Panc1 (cell line): ENCODE measurements at regions not wholly inside any gene's neighbourhood (a gene's known extent, or its start where the extent isn't known, plus 50 kb on each side); places are given as distances from the start of the nearest gene placed in this dataset.

Source experiments
- ATAC-seq: fragments of 200-7000 bp; cut with Tn5 transposase; 2 replicates; pipeline ENCODE4 v1.9.1; 2020; ENCODE audit warnings: mild to moderate bottlenecking, moderate library complexity
- BruUV-seq: library from RNA; stranded (reverse); fragments of 400-500 nt; replicated peaks from 2 replicates; lab custom pipeline; 2021; lab: Mats Ljungman, UMichigan
- CTCF ChIA-PET: fragments of 300-600 bp; sonication (Branson Sonifier 250); formaldehyde crosslinking; loops from one replicate; lab custom pipeline; 2022; ENCODE audit warnings: antibody characterized with exemption; lab: Charles Lee
- POLR2A ChIA-PET: fragments of 300-600 bp; sonication (Branson Sonifier 250); formaldehyde crosslinking; loops from one replicate; lab custom pipeline; 2022; ENCODE audit warnings: antibody characterized with exemption; lab: Charles Lee
- DNase-seq: peaks from one replicate; pipeline ENCODE4 v3.0.0-alpha.2; 2010; ENCODE audit warnings: low read depth, low spot score
- H3K27ac ChIP-seq: 2 replicates; pipeline ENCODE4 v1.5.1; 2011; ENCODE audit warnings: mild to moderate bottlenecking, low read length, inconsistent platforms
- H3K27me3 ChIP-seq: fragments of 200-500 bp; sonication (Bioruptor generic); 2 replicates; pipeline ENCODE4 v1.6.0; 2014; ENCODE audit warnings: low read length, inconsistent platforms; ENCODE audit not compliant: control insufficient read depth, insufficient read depth
- H3K36me3 ChIP-seq: fragments of 200-500 bp; sonication (Bioruptor generic); 2 replicates; pipeline ENCODE4 v1.5.1; 2014; ENCODE audit warnings: inconsistent platforms, mild to moderate bottlenecking, low read length, moderate library complexity; ENCODE audit not compliant: control insufficient read depth, insufficient read depth
- H3K4me1 ChIP-seq: 2 replicates; pipeline ENCODE4 v1.5.1; 2011; ENCODE audit warnings: inconsistent platforms, mild to moderate bottlenecking, low read length, moderate library complexity; ENCODE audit not compliant: control insufficient read depth, insufficient read depth
- H3K4me3 ChIP-seq, 2 experiments: 2 replicates each; pipeline ENCODE4 v1.5.1; 2011 to 2012; ENCODE audit warnings: low read depth in 2 of 2, low read length in 2 of 2, mild to moderate bottlenecking in 2 of 2, inconsistent platforms in 1 of 2, moderate library complexity in 1 of 2
- H3K9me3 ChIP-seq: fragments of 200-500 bp; sonication (Bioruptor generic); 2 replicates; pipeline ENCODE4 v1.5.1; 2014; ENCODE audit warnings: low read depth, mild to moderate bottlenecking, inconsistent platforms, low read length, moderate library complexity; ENCODE audit not compliant: control insufficient read depth, insufficient read depth
- POLR2AphosphoS5 ChIP-seq: IDR thresholded peaks from 2 replicates; pipeline ENCODE4 v1.6.1; 2012; ENCODE audit warnings: mild to moderate bottlenecking, low read depth, low read length, moderate library complexity
- REST ChIP-seq, 2 experiments: IDR thresholded peaks; 2 replicates each; pipeline ENCODE4 v1.6.1; 2011 to 2012; ENCODE audit warnings: low read depth in 2 of 2, control low read depth in 1 of 2, low read length in 1 of 2, mild to moderate bottlenecking in 1 of 2, moderate library complexity in 1 of 2; ENCODE audit not compliant: insufficient read depth in 1 of 2
- SIN3A ChIP-seq: IDR thresholded peaks from 2 replicates; pipeline ENCODE4 v1.6.1; 2012; ENCODE audit warnings: low read depth, mild to moderate bottlenecking, low read length, moderate library complexity, borderline replicate concordance; ENCODE audit not compliant: insufficient read depth
- TCF7L2 ChIP-seq: IDR thresholded peaks from 2 replicates; pipeline ENCODE4 v1.6.1; 2011; ENCODE audit warnings: mild to moderate bottlenecking, low read depth, low read length, inconsistent platforms
- in situ Hi-C: cut with HindIII; loops from 2 replicates; pipeline ENCODE4 v1.10.0; 2016; ENCODE audit warnings: low sequenced_read_pairs, low pct_unique_long_range_greater_than_20kb
- intact Hi-C: fragments of 100-400 bp; cut with micrococcal nuclease; formaldehyde crosslinking; loops from one replicate; pipeline ENCODE4 v1.10.0; 2022; ENCODE audit not compliant: unreplicated experiment
- TF ChIP-seq, protein P1 (sequence below): fragments of 450-650 bp; IDR thresholded peaks from 2 replicates; pipeline ENCODE4 v1.5.1; 2017; ENCODE audit warnings: mild to moderate bottlenecking

DNA sequence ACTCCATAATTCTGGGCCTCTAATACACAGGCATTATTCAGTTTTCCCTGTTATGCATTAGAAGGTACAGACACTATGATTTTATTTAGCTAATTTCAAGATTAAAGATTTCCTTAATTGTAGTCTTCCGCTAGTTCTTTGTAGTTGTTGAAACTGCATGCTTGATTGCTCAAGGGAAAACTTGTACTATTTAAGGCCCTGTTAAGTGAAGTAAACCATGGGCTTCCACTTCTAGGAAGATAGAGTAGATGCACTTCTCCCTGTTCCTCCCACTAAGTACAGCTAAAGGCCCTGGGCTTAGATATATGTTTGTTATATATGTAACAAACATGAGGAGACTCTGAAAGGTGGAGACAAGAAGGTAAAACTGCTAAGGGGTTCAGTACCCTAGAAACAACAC is 215.8 kb upstream of the LEF1 start:
- no TSS peak for BruUV-seq
- no peaks in the 10 kb centered on the region for H3K36me3 ChIP-seq
- TF ChIP-seq SIN3A: no peak
- no peak for TF ChIP-seq REST (IDR thresholded peaks at IDR 0.05; ENCODE audit: insufficient read depth in 1 of 2, low read depth in 2 of 2, low read length in 1 of 2)
- no peak for TF ChIP-seq TCF7L2
- TF ChIP-seq POLR2AphosphoS5: no peak
- TF ChIP-seq, protein P1, sequence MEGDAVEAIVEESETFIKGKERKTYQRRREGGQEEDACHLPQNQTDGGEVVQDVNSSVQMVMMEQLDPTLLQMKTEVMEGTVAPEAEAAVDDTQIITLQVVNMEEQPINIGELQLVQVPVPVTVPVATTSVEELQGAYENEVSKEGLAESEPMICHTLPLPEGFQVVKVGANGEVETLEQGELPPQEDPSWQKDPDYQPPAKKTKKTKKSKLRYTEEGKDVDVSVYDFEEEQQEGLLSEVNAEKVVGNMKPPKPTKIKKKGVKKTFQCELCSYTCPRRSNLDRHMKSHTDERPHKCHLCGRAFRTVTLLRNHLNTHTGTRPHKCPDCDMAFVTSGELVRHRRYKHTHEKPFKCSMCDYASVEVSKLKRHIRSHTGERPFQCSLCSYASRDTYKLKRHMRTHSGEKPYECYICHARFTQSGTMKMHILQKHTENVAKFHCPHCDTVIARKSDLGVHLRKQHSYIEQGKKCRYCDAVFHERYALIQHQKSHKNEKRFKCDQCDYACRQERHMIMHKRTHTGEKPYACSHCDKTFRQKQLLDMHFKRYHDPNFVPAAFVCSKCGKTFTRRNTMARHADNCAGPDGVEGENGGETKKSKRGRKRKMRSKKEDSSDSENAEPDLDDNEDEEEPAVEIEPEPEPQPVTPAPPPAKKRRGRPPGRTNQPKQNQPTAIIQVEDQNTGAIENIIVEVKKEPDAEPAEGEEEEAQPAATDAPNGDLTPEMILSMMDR: no peak
- H3K4me3 ChIP-seq: no peak overlapping the region
- DNase-seq (no peak), ATAC-seq (no peak)
- H3K4me1 ChIP-seq: no peaks in the 10 kb centered on the region
- ChIA-PET CTCF (no interaction called here), POLR2A (no interaction called here)
- H3K9me3 ChIP-seq: no peaks in the 10 kb centered on the region
- intact Hi-C loops: no loop called here
- in situ Hi-C loops: no loop called here
- no peak overlapping the region for H3K27ac ChIP-seq
- H3K27me3 ChIP-seq: 0 out of 2 replicates have a peak, but pooled peaks cover 3% of the 10 kb centered on the region

GRCh38 chr4:108383157-108383556 is 214.4 kb upstream of the LEF1 start:
- BruUV-seq: no TSS peak
- in situ Hi-C loops: no loop called here
- Histone ChIP-seq H3K4me1 (no peaks in the 10 kb centered on the region), H3K9me3 (no peaks in the 10 kb centered on the region), H3K27ac (no peak overlapping the region), H3K4me3 (no peak overlapping the region), H3K36me3 (no peaks in the 10 kb centered on the region), H3K27me3 (0 out of 2 replicates have a peak, but pooled peaks cover 3% of the 10 kb centered on the region)
- CTCF ChIA-PET: no interaction called here
- ATAC-seq: no peak
- intact Hi-C loops: no loop called here
- POLR2A ChIA-PET: no interaction called here
- no peak for TF ChIP-seq REST (IDR thresholded peaks at IDR 0.05; ENCODE audit: insufficient read depth in 1 of 2, low read depth in 2 of 2, low read length in 1 of 2)
- no peak for TF ChIP-seq TCF7L2
- no peak for TF ChIP-seq SIN3A
- TF ChIP-seq, protein P1: no peak
- no peak for TF ChIP-seq POLR2AphosphoS5
- no peak for DNase-seq
